ENCODE measurements at regions not wholly inside any gene's neighbourhood (a gene's known extent, or its start where the extent isn't known, plus 50 kb on each side); places are given as distances from the start of the nearest gene placed in this dataset.

DNA sequence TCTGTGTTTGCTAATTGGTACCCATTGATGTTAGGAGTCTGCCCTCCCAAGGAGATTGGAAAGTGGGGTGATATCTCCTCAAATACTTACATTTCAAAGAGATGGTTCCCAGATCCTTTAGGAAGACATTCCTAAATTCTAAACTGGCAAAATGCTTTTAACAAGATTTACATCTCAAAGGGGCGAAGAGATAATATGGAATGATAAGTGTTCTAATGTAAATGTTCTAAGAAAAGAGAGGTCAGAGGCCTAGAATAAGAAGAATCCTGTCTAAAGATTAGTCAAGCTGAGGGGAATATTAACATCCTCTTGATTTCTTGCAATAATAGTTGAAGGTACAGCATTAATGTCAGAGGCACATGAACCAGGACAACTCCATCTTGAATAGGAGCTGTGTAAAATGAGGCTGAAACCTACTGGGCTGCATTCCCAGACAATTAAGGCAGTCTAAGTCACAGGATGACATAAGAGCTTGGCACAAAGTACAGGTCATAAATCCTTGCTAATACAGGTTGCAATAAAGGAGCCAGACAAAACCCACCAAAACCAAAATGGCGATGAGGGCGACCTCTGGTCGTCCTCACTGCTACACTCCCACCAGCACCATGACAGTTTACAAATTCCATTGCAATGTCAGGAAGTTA is 2248.1 kb downstream of the ARAP2 start:
- TF ChIP-seq, protein P1, sequence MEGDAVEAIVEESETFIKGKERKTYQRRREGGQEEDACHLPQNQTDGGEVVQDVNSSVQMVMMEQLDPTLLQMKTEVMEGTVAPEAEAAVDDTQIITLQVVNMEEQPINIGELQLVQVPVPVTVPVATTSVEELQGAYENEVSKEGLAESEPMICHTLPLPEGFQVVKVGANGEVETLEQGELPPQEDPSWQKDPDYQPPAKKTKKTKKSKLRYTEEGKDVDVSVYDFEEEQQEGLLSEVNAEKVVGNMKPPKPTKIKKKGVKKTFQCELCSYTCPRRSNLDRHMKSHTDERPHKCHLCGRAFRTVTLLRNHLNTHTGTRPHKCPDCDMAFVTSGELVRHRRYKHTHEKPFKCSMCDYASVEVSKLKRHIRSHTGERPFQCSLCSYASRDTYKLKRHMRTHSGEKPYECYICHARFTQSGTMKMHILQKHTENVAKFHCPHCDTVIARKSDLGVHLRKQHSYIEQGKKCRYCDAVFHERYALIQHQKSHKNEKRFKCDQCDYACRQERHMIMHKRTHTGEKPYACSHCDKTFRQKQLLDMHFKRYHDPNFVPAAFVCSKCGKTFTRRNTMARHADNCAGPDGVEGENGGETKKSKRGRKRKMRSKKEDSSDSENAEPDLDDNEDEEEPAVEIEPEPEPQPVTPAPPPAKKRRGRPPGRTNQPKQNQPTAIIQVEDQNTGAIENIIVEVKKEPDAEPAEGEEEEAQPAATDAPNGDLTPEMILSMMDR (IDR thresholded peaks at IDR 0.05), result no peak
- no peak for TF ChIP-seq POLR2A (IDR thresholded peaks at IDR 0.05)
